ENCODE measurements at regions not wholly inside any gene's neighbourhood (a gene's known extent, or its start where the extent isn't known, plus 50 kb on each side); places are given as distances from the start of the nearest gene placed in this dataset.

- no peak for TF ChIP-seq CTCF (IDR thresholded peaks at IDR 0.05)
- no peak for TF ChIP-seq EP300 (IDR thresholded peaks at IDR 0.05)
- TF ChIP-seq POLR2AphosphoS5 (IDR thresholded peaks at IDR 0.05) = no peak
- no peak for TF ChIP-seq POLR2A (IDR thresholded peaks at IDR 0.05)
Observed at GRCh38 chr3:189493271-189493670, 137.9 kb upstream of the TP63 start.
